HuH-7.5 (cell line): ENCODE measurements at regions not wholly inside any gene's neighbourhood (a gene's known extent, or its start where the extent isn't known, plus 50 kb on each side); places are given as distances from the start of the nearest gene placed in this dataset.

Source experiments
- DNase-seq: peaks from one replicate; pipeline ENCODE4 v3.0.0; 2011; ENCODE audit warnings: low spot score

DNA sequence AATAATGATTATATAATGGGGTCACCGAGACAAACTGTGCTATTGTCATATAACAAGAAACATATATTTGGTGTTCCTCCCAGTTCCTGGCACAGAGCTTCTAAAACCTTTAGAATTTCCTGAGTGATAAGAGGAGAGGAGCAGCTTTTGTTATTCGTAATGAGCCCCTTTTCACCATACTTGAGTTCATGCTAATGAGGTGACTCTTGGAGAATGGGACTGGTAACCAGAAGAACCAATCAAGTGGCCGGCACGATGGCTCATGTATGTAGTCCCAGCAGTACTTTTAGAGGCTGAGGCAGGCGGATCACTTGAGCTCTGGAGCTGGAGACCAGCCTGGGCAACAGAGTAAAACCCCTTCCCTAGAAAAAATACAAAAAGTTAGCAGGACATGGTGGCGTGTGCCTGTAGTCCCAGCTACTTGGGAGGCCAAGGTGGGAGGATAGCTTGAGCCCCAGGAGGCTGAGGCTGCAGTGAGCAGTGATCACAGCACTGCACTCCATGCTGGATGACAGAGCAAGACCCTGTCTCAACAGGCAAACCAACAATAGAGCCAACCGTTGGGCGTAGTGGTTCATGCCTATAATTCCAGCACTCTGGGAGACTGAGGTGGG lies 62.7 kb upstream of the FTH1 start:
- DNase-seq = no peak

DNA sequence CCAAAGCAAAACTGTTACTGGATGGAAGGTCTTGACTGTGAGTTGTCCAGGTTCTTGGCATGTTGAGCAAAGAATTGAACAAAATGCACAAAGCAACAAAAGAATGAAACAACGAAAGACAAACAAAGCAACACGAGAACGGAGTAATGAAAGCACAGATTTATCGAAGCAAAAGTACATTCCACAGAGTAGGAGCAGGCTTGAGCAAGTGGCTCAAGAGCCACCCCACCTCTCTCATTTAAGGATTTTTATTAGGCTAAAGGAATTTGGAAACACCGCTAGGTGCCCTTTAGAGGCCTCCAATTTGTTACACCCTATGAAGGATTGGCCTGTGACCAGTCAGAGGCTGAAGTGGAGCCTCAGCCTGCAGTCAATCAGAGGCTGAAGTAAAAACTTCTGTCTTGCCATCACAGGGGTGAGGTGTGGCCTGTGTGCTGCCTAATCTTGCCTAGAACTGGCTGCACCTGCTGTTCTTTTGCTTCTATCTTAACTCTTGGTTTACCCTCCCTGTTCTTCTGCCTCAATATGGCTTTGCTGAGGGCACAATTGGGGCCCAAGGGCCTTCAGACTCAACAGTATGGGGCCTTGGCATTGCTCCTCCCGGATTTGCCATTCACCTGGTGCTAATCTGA lies 59.4 kb upstream of the FTH1 start:
- no peak for DNase-seq

GRCh38 chr11:62025487-62026105 lies 58.2 kb upstream of the FTH1 start:
- peak; percentile 83 for DNase-seq

DNA sequence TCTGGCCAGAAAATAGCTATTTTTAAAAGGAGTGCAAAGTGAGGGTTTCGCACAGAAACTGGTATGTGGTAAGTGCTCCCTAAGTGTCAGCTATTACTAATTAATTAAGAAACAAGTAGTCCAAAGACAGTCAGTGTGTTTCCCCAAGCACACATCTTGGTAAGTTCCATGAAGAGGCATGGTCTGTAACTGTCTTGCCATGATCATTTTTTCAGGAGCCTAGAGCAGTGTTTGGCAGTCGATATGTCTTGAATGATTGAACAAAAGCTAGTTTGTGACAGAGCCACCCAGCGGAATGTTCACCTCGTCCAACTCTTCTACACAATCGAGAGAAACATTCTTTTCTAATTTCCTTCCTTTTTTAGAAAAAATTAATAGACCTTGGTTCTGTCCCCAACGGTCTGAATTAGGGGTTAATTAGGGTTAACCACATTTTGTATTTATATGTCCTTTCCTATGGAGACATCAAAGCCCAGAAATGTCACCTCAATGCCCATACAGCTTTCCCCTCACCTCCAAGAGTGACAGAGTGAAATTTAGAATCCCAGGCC lies 57.6 kb upstream of the FTH1 start:
- DNase-seq = no peak

DNA sequence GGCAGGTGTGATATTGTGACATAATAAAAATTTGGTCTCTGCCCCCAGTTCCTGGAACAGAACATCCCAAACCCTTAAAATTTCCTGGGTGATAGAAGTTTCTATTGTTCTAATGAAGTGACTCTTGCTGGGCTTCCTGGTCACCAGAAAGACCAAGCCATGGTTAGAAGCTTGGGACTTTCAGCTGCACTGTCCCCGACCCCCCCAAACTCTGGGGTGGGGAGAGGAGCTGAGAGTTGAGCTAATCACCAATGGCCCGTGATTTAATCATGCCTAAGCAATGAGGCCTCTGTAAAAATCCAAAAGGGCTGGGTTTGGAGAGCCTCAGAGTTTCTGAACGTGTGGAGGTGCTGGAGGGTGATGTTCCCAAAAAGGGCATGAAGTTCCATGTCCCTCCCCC lies 54.8 kb upstream of the FTH1 start:
- no peak for DNase-seq

- DNase-seq = no peak
Observed at GRCh38 chr11:62020661-62021060, 53.2 kb upstream of the FTH1 start.

- DNase-seq = no peak
Observed at GRCh38 chr11:62018981-62019664, 51.7 kb upstream of the FTH1 start.

- DNase-seq = no peak
Observed at GRCh38 chr11:62017878-62018655, 50.6 kb upstream of the FTH1 start.
